B cell (primary cell): ENCODE measurements at regions not wholly inside any gene's neighbourhood (a gene's known extent, or its start where the extent isn't known, plus 50 kb on each side); places are given as distances from the start of the nearest gene placed in this dataset.

Experiments
- ATAC-seq: fragments of 200-7000 bp; cut with Tn5 transposase; one replicate; pipeline ENCODE4 v1.10.0; 2021; ENCODE audit warnings: low read depth, mild to moderate bottlenecking, moderate number of reproducible peaks, moderate library complexity
- CTCF ChIA-PET: fragments of 350-600 bp; sonication (Branson Sonifier 250); formaldehyde crosslinking; loops from one replicate; lab custom pipeline; 2021; ENCODE audit warnings: antibody characterized with exemption, inconsistent platforms; lab: Charles Lee
- POLR2A ChIA-PET: fragments of 350-600 bp; sonication (Branson Sonifier 250); formaldehyde crosslinking; loops from one replicate; lab custom pipeline; 2021; ENCODE audit warnings: antibody characterized with exemption; lab: Charles Lee
- DNase-seq: peaks from one replicate; pipeline ENCODE4 v3.0.0; 2013
- H2AFZ ChIP-seq: 2 replicates; pipeline ENCODE4 v1.6.1; 2012; ENCODE audit warnings: mild to moderate bottlenecking, low read depth, low read length; ENCODE audit not compliant: insufficient read depth, poor library complexity, severe bottlenecking
- H3K27ac ChIP-seq, 2 donors: 1 replicate in 1 of 2; 2 replicates in 1 of 2; pipeline ENCODE4 v1.5.1; 2012 to 2013; ENCODE audit warnings: low read length in 2 of 2, mild to moderate bottlenecking in 2 of 2, moderate library complexity in 1 of 2
- H3K27me3 ChIP-seq, 4 experiments: fragments of 200-600 bp in 1 of 4; sonication (generic) in 1 of 4; replicated peaks in 1 of 4; 1 replicate in 2 of 4; 2 replicates in 2 of 4; pipeline versions ENCODE4 v1.6.1 to v1.7.0; 2013 to 2016; ENCODE audit warnings: low read length in 3 of 4, mild to moderate bottlenecking in 2 of 4, mixed read lengths in 1 of 4, moderate library complexity in 1 of 4; ENCODE audit not compliant: insufficient read depth in 4 of 4, control insufficient read depth in 3 of 4; ENCODE audit errors: control extremely low read depth in 1 of 4
- H3K36me3 ChIP-seq, 2 experiments: replicated peaks in 1 of 2; 1 replicate in 1 of 2; 2 replicates in 1 of 2; pipeline versions ENCODE4 v1.6.1 to v1.7.1; 2013; ENCODE audit warnings: low read length in 1 of 2; ENCODE audit not compliant: insufficient read depth in 2 of 2, control insufficient read depth in 1 of 2; ENCODE audit errors: control extremely low read depth in 1 of 2, extremely low read depth in 1 of 2
- H3K4me1 ChIP-seq, 2 donors: fragments of 200-600 bp in 1 of 2; sonication (generic) in 1 of 2; 1 replicate in 1 of 2; 2 replicates in 1 of 2; pipeline versions ENCODE4 v1.5.1 to v1.6.1; 2013 to 2017; ENCODE audit warnings: low read length in 2 of 2; ENCODE audit not compliant: control insufficient read depth in 2 of 2, insufficient read depth in 2 of 2
- H3K4me2 ChIP-seq: replicated peaks from 2 replicates; pipeline ENCODE3; 2012; ENCODE audit warnings: mild to moderate bottlenecking, low read depth, low read length; ENCODE audit not compliant: poor library complexity, severe bottlenecking
- H3K4me3 ChIP-seq, 5 experiments: fragments of 200-600 bp in 1 of 5; sonication (generic) in 1 of 5; 1 replicate in 3 of 5; 2 replicates in 2 of 5; pipeline versions ENCODE4 v1.5.1 to v1.7.0; 2011 to 2016; ENCODE audit warnings: low read length in 4 of 5, mild to moderate bottlenecking in 4 of 5, low read depth in 2 of 5, control low read depth in 1 of 5, moderate library complexity in 1 of 5; ENCODE audit not compliant: insufficient read depth in 1 of 5; ENCODE audit errors: control extremely low read depth in 1 of 5, extremely low read depth in 1 of 5
- H3K79me2 ChIP-seq: fragments of 200-600 bp; sonication (generic); one replicate; pipeline ENCODE4 v1.6.0; 2016; ENCODE audit warnings: low read length; ENCODE audit not compliant: control insufficient read depth, insufficient read depth
- H3K9ac ChIP-seq: fragments of 200-600 bp; sonication (generic); 2 replicates; pipeline ENCODE4 v1.6.1; 2017; ENCODE audit warnings: mild to moderate bottlenecking, low read length, moderate library complexity
- H3K9me3 ChIP-seq, 3 donors: one replicate each; pipeline versions ENCODE4 v1.6.1 to v1.7.1; 2013; ENCODE audit warnings: low read length in 2 of 3; ENCODE audit not compliant: control insufficient read depth in 2 of 3, insufficient read depth in 1 of 3; ENCODE audit errors: control extremely low read depth in 1 of 3
- H4K20me1 ChIP-seq: 2 replicates; pipeline ENCODE4 v1.6.0; 2012; ENCODE audit warnings: mild to moderate bottlenecking, low read length; ENCODE audit not compliant: insufficient read depth, control insufficient read depth, poor library complexity, severe bottlenecking
- H3K27ac Mint-ChIP-seq: one replicate; pipeline ENCODE4 v1.8.0; 2021; ENCODE audit warnings: mixed read lengths
- H3K27me3 Mint-ChIP-seq: one replicate; pipeline ENCODE4 v1.8.0; 2021; ENCODE audit warnings: mixed read lengths
- H3K4me1 Mint-ChIP-seq: one replicate; pipeline ENCODE4 v1.8.0; 2021; ENCODE audit warnings: mixed read lengths
- H3K4me3 Mint-ChIP-seq: one replicate; pipeline ENCODE4 v1.8.0; 2021; ENCODE audit warnings: mixed read lengths
- H3K9me3 Mint-ChIP-seq: one replicate; pipeline ENCODE4 v1.8.0; 2022; ENCODE audit warnings: mixed read lengths; ENCODE audit not compliant: insufficient read depth
- EZH2 ChIP-seq: IDR thresholded peaks from 2 replicates; pipeline ENCODE4 v1.6.1; 2012; ENCODE audit warnings: borderline replicate concordance, low read depth, mild to moderate bottlenecking, moderate library complexity, low read length; ENCODE audit not compliant: insufficient read depth, poor library complexity, severe bottlenecking
- WGBS: methylation state at CpG from one replicate; pipeline ENCODE4 v1.1.5; 2013; ENCODE audit warnings: missing lambda C conversion rate; ENCODE audit not compliant: insufficient coverage; 5-methylcytosine and 5-hydroxymethylcytosine counted together
- intact Hi-C: fragments of 100-400 bp; cut with micrococcal nuclease; formaldehyde crosslinking; loops from one replicate; pipeline ENCODE4 v1.10.0; 2022
- TF ChIP-seq, protein P1 (sequence below): fragments of 200-600 bp; IDR thresholded peaks from one replicate; pipeline ENCODE4 v1.8.0; 2022; ENCODE audit warnings: antibody characterized with exemption, mild to moderate bottlenecking

DNA sequence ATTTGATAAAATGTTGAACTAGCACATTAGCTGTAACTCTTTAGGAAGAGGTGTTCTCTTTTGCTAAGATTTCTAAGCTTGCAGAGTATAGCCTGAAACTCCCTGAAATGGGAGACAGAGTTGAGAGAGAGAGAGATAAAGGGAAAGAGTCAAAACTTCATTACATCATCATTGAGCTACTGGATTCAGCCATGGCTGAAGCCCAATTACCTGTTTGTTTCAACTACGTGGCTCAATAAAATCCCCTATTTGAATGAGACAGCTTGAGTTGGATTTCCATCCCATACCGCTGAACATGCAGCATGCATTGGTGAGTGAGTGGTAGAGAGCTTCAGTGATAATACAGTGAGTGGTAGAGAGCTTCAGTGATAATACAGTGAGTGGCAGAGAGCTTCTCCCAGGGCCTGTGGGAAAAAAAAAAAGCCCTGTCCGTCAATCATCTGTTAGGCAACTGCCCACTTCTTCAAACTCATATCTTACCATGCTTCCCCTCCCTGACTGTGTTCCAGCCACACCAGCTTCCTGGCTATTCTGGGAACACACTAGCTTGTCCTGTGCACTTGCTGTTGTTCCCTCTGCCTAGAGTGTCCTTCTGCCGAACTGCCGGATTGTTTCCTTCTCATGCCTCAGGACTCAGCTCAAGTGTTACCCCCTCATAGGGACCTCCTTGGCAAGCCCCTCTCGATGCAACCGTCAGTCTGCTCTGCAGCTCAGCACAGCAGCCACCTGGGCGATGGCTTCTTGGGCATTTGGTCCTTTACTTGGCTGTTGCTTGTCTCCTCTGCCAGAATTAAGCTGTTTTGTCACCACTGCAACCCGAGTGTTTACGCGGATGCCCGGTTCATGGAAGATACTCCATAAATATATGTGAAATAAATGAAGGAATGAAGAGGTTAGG is 91.3 kb upstream of the EYA2 start:
- no peak for TF ChIP-seq EZH2
- TF ChIP-seq, protein P1, sequence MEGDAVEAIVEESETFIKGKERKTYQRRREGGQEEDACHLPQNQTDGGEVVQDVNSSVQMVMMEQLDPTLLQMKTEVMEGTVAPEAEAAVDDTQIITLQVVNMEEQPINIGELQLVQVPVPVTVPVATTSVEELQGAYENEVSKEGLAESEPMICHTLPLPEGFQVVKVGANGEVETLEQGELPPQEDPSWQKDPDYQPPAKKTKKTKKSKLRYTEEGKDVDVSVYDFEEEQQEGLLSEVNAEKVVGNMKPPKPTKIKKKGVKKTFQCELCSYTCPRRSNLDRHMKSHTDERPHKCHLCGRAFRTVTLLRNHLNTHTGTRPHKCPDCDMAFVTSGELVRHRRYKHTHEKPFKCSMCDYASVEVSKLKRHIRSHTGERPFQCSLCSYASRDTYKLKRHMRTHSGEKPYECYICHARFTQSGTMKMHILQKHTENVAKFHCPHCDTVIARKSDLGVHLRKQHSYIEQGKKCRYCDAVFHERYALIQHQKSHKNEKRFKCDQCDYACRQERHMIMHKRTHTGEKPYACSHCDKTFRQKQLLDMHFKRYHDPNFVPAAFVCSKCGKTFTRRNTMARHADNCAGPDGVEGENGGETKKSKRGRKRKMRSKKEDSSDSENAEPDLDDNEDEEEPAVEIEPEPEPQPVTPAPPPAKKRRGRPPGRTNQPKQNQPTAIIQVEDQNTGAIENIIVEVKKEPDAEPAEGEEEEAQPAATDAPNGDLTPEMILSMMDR, result no peak
- Histone ChIP-seq H3K79me2 (no peaks in the 10 kb centered on the region), H3K27me3 (peaks cover 0 to 3% (median 0%) of the 10 kb centered on the region in 4 experiments), H3K9me3 (no peaks in the 10 kb centered on the region), H4K20me1 (no peaks in the 10 kb centered on the region), H2AFZ (no peak overlapping the region), H3K27ac (no peak overlapping the region), H3K9ac (no peak overlapping the region), H3K4me1 (no peaks in the 10 kb centered on the region), H3K4me3 (no peak overlapping the region), H3K4me2 (no peak overlapping the region), H3K36me3 (no peaks in the 10 kb centered on the region)
- Mint-ChIP-seq H3K27ac (no peak overlapping the region), H3K9me3 (no peaks in the 10 kb centered on the region), H3K4me1 (no peaks in the 10 kb centered on the region), H3K27me3 (peaks cover 37% of the 10 kb centered on the region), H3K4me3 (no peak overlapping the region)
- intact Hi-C loops, result no loop called here
- ChIA-PET CTCF (no interaction called here), POLR2A (no interaction called here)
- DNase-seq (no peak), ATAC-seq (no peak)
- 77% methylated on average over 8 of the region's 12 CpGs for WGBS

DNA sequence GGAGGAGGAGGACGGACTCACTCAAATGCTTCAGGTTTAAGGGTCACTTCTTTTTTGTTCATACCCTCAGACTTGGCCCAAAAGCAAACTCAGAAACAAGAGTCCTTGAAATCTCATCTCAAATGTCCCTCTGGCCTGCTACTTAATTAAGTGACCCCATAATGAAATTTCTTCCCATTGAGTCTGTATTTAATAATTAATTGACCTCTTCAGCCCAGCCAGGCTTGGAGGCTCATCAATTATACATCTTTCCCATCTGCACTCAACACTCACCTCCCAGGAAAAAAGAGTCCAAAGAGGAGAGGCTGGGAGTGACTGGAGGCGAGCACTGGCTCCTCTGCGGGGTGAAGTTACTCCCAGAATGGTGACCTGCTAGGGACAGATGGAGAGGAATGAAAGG is 90.5 kb upstream of the EYA2 start:
- H2AFZ ChIP-seq, result no peak overlapping the region
- H3K9ac ChIP-seq, result no peak overlapping the region
- TF ChIP-seq, protein P1, result no peak
- no peak for TF ChIP-seq EZH2
- no peak overlapping the region for H3K4me3 Mint-ChIP-seq
- no CpG with 5 or more reads among the region's 3 CpGs for WGBS
- H4K20me1 ChIP-seq, result no peaks in the 10 kb centered on the region
- no peak overlapping the region for H3K27ac ChIP-seq
- H3K79me2 ChIP-seq, result no peaks in the 10 kb centered on the region
- H3K9me3 ChIP-seq, result no peaks in the 10 kb centered on the region
- H3K27me3 Mint-ChIP-seq, result peaks cover 38% of the 10 kb centered on the region
- peaks cover 0 to 2% (median 0%) of the 10 kb centered on the region in 4 experiments for H3K27me3 ChIP-seq
- ChIA-PET POLR2A (no interaction called here), CTCF (no interaction called here)
- H3K27ac Mint-ChIP-seq, result no peak overlapping the region
- no peak for DNase-seq
- H3K4me1 ChIP-seq, result no peaks in the 10 kb centered on the region
- H3K9me3 Mint-ChIP-seq, result no peaks in the 10 kb centered on the region
- no peak overlapping the region for H3K4me2 ChIP-seq
- no peaks in the 10 kb centered on the region for H3K36me3 ChIP-seq
- no peak overlapping the region for H3K4me3 ChIP-seq
- ATAC-seq, result no peak
- intact Hi-C loops, result no loop called here
- no peaks in the 10 kb centered on the region for H3K4me1 Mint-ChIP-seq
